Liver (tissue), 8 donors: ENCODE measurements at regions not wholly inside any gene's neighbourhood (a gene's known extent, or its start where the extent isn't known, plus 50 kb on each side); places are given as distances from the start of the nearest gene placed in this dataset.

ENCODE experiments used
- DNase-seq: peaks from one replicate; pipeline ENCODE4 v3.0.0-alpha.2; 2017; ENCODE audit warnings: low spot score
- H3K27ac ChIP-seq, 2 donors: one replicate each; pipeline ENCODE4 v1.7.0; 2013; ENCODE audit warnings: inconsistent platforms in 2 of 2, low read length in 2 of 2, control low read depth in 1 of 2, low read depth in 1 of 2, mild to moderate bottlenecking in 1 of 2
- H3K27me3 ChIP-seq, 4 donors: one replicate each; pipeline versions ENCODE4 v1.6.1 to v1.7.0; 2013; ENCODE audit warnings: low read length in 3 of 4, inconsistent platforms in 1 of 4, mild to moderate bottlenecking in 1 of 4, moderate library complexity in 1 of 4; ENCODE audit not compliant: control insufficient read depth in 4 of 4, insufficient read depth in 4 of 4
- H3K36me3 ChIP-seq, 4 donors: one replicate each; pipeline versions ENCODE4 v1.6.1 to v1.7.0; 2013; ENCODE audit warnings: low read length in 3 of 4, mild to moderate bottlenecking in 3 of 4, low read depth in 1 of 4, moderate library complexity in 1 of 4; ENCODE audit not compliant: control insufficient read depth in 4 of 4, insufficient read depth in 3 of 4
- H3K4me1 ChIP-seq, 4 donors: one replicate each; pipeline versions ENCODE4 v1.6.1 to v1.7.0; 2013; ENCODE audit warnings: low read length in 3 of 4, mild to moderate bottlenecking in 3 of 4, moderate library complexity in 1 of 4; ENCODE audit not compliant: control insufficient read depth in 4 of 4, insufficient read depth in 4 of 4
- H3K4me3 ChIP-seq, 3 donors: one replicate each; pipeline versions ENCODE4 v1.6.1 to v1.7.0; 2013; ENCODE audit warnings: low read length in 3 of 3, control low read depth in 1 of 3, low read depth in 1 of 3, mild to moderate bottlenecking in 1 of 3
- H3K9ac ChIP-seq, 2 donors: one replicate each; pipeline ENCODE4 v1.7.0; 2013; ENCODE audit warnings: low read length in 2 of 2, mild to moderate bottlenecking in 2 of 2, moderate library complexity in 2 of 2, control low read depth in 1 of 2, low read depth in 1 of 2
- H3K9me3 ChIP-seq, 4 donors: one replicate each; pipeline versions ENCODE4 v1.6.1 to v1.7.0; 2013; ENCODE audit warnings: low read length in 3 of 4; ENCODE audit not compliant: control insufficient read depth in 4 of 4
- ATF3 ChIP-seq: IDR thresholded peaks from 2 replicates; pipeline ENCODE4 v1.6.1; 2016; ENCODE audit warnings: antibody characterized with exemption
- CTCF ChIP-seq: fragments of 150-350 bp; IDR thresholded peaks from 2 replicates; pipeline ENCODE4 v1.5.1; 2017; ENCODE audit warnings: improper control_type of control experiment, low read depth, low read length; ENCODE audit not compliant: missing input control
- EGR1 ChIP-seq, 2 donors: IDR thresholded peaks; 2 replicates each; pipeline ENCODE4 v1.6.1; 2016 to 2018; ENCODE audit warnings: antibody characterized with exemption in 2 of 2, low read depth in 2 of 2
- FOXA1 ChIP-seq: IDR thresholded peaks from 2 replicates; pipeline ENCODE4 v1.6.1; 2016; ENCODE audit warnings: antibody characterized with exemption
- FOXA2 ChIP-seq: IDR thresholded peaks from 2 replicates; pipeline ENCODE4 v1.6.1; 2016; ENCODE audit warnings: antibody characterized with exemption
- GABPA ChIP-seq, 2 donors: IDR thresholded peaks in 1 of 2; conservative IDR thresholded peaks in 1 of 2; 2 replicates each; pipeline ENCODE4 v1.6.1; 2016; ENCODE audit warnings: antibody characterized with exemption in 2 of 2, mild to moderate bottlenecking in 1 of 2, moderate library complexity in 1 of 2
- HNF4A ChIP-seq, 2 donors: conservative IDR thresholded peaks; 2 replicates each; pipeline ENCODE4 v1.6.1; 2016; ENCODE audit warnings: antibody characterized with exemption in 2 of 2, mild to moderate bottlenecking in 2 of 2
- HNF4G ChIP-seq: IDR thresholded peaks from 2 replicates; pipeline ENCODE4 v1.6.1; 2016; ENCODE audit warnings: antibody characterized with exemption
- JUND ChIP-seq, 2 donors: IDR thresholded peaks; 2 replicates each; pipeline ENCODE4 v1.6.1; 2016; ENCODE audit warnings: antibody characterized with exemption in 2 of 2
- MAX ChIP-seq: IDR thresholded peaks from 2 replicates; pipeline ENCODE4 v1.6.1; 2016; ENCODE audit warnings: antibody characterized with exemption
- NR2F2 ChIP-seq: IDR thresholded peaks from 2 replicates; pipeline ENCODE4 v1.6.1; 2016; ENCODE audit warnings: antibody characterized with exemption
- RAD21 ChIP-seq, 2 donors: IDR thresholded peaks; 2 replicates each; pipeline ENCODE4 v1.6.1; 2016; ENCODE audit warnings: antibody characterized with exemption in 2 of 2, mild to moderate bottlenecking in 2 of 2
- REST ChIP-seq: IDR thresholded peaks from 2 replicates; pipeline ENCODE4 v1.6.1; 2016; ENCODE audit warnings: antibody characterized with exemption, mild to moderate bottlenecking
- RXRA ChIP-seq, 2 donors: IDR thresholded peaks; 2 replicates each; pipeline ENCODE4 v1.6.1; 2017 to 2018; ENCODE audit warnings: antibody characterized with exemption in 2 of 2, mild to moderate bottlenecking in 1 of 2
- SP1 ChIP-seq: IDR thresholded peaks from 2 replicates; pipeline ENCODE4 v1.6.1; 2018; ENCODE audit warnings: antibody characterized with exemption, mild to moderate bottlenecking
- TAF1 ChIP-seq: conservative IDR thresholded peaks from 2 replicates; pipeline ENCODE4 v1.6.1; 2016; ENCODE audit warnings: antibody characterized with exemption, mild to moderate bottlenecking
- YY1 ChIP-seq: IDR thresholded peaks from 2 replicates; pipeline ENCODE4 v1.6.1; 2016; ENCODE audit warnings: antibody characterized with exemption, mild to moderate bottlenecking
- ZBTB33 ChIP-seq: IDR thresholded peaks from 2 replicates; pipeline ENCODE4 v1.6.1; 2016; ENCODE audit warnings: antibody characterized with exemption
- WGBS: extraction: QIAGEN DNeasy Blood & Tissue Kit; methylation state at CpG from one replicate; pipeline ENCODE4 v1.1.7; 2013; 5-methylcytosine and 5-hydroxymethylcytosine counted together
- donor health status: healthy.
- donor health status: healthy.
- donor health status: healthy.
- donor health status: healthy.
- donor health status: healthy.

GRCh38 chr2:234771176-234771575 lies 180.6 kb upstream of the SH3BP4 start:
- 35% methylated on average over 2 of the region's 2 CpGs for WGBS
- DNase-seq, result no peak
- TF ChIP-seq GABPA (IDR thresholded peaks at IDR 0.05 in 1 of 2, conservative IDR thresholded peaks at IDR 0.05 in 1 of 2), result no peak
- no peak for TF ChIP-seq ZBTB33
- TF ChIP-seq SP1, result no peak
- no peak for TF ChIP-seq ATF3
- TF ChIP-seq REST, result no peak
- TF ChIP-seq RAD21 (IDR thresholded peaks at IDR 0.05), result no peak
- no peak for TF ChIP-seq HNF4G
- TF ChIP-seq RXRA (IDR thresholded peaks at IDR 0.05), result no peak
- TF ChIP-seq YY1, result no peak
- no peak for TF ChIP-seq FOXA2
- no peak for TF ChIP-seq CTCF
- no peak for TF ChIP-seq TAF1
- TF ChIP-seq MAX, result no peak
- TF ChIP-seq JUND (IDR thresholded peaks at IDR 0.05), result no peak
- no peak for TF ChIP-seq HNF4A (conservative IDR thresholded peaks at IDR 0.05)
- no peak for TF ChIP-seq EGR1 (IDR thresholded peaks at IDR 0.05; ENCODE audit: low read depth in 2 of 2)
- no peak for TF ChIP-seq NR2F2
- no peak for TF ChIP-seq FOXA1
- Histone ChIP-seq H3K4me3 (no peak overlapping the region), H3K27me3 (no peaks in the 10 kb centered on the region), H3K4me1 (peaks cover 6 to 42% (median 22%) of the 10 kb centered on the region in 4 donors), H3K36me3 (no peaks in the 10 kb centered on the region), H3K9me3 (no peaks in the 10 kb centered on the region), H3K27ac (peak overlapping the region; percentile 68 to 87), H3K9ac (no peak overlapping the region)
